Mesothelial cell of epicardium (in vitro differentiated cells): ENCODE measurements at regions not wholly inside any gene's neighbourhood (a gene's known extent, or its start where the extent isn't known, plus 50 kb on each side); places are given as distances from the start of the nearest gene placed in this dataset.
A peak's percentile ranks its signal among the peaks of the same experiment; 100 is the strongest.

ENCODE experiments used
- DNase-seq, 2 experiments: peaks; one replicate each; pipeline ENCODE4 v3.0.0; 2021; ENCODE audit warnings: low spot score in 2 of 2; ENCODE audit not compliant: unreplicated experiment in 2 of 2
- H3K27ac Mint-ChIP-seq: 2 replicates; pipeline ENCODE4 v1.8.0; 2021; ENCODE audit warnings: mixed read lengths
- H3K27me3 Mint-ChIP-seq: 2 replicates; pipeline ENCODE4 v1.8.0; 2021; ENCODE audit warnings: low read depth, mixed read lengths
- H3K36me3 Mint-ChIP-seq: 2 replicates; pipeline ENCODE4 v1.8.0; 2021; ENCODE audit warnings: mixed read lengths
- H3K4me1 Mint-ChIP-seq: 2 replicates; pipeline ENCODE4 v1.8.0; 2021; ENCODE audit warnings: mixed read lengths
- H3K4me3 Mint-ChIP-seq: 2 replicates; pipeline ENCODE4 v1.8.0; 2021; ENCODE audit warnings: mild to moderate bottlenecking, moderate library complexity, mixed read lengths
- H3K9me3 Mint-ChIP-seq: 2 replicates; pipeline ENCODE4 v1.8.0; 2021; ENCODE audit warnings: mixed read lengths
- TF ChIP-seq, protein P1 (sequence below): fragments of 200-600 bp; sonication (generic); IDR thresholded peaks from one replicate; pipeline ENCODE4 v1.5.0; 2021; ENCODE audit warnings: antibody characterized with exemption; ENCODE audit not compliant: unreplicated experiment

DNA sequence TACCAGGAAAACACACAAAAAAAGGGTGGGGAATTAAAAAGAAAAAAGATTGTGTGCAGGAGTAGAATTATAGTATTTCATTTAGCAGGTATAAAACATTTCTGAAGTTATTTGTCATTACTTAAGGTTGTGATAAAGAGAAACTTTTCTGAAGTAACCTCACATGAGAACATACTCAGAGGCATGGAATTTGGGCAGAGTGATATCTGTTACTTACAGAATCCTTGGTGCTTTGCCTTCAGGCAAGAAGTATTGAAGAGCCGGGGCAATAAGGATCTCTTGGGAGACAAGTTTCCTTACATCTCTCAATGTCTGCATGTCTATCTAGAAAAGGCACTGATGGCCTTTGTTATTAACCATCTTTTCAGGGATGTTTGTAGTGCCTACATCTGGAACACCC is 179.7 kb upstream of the ROBO1 start:
- H3K9me3 Mint-ChIP-seq, result peaks cover 25% of the 10 kb centered on the region
- no peaks in the 10 kb centered on the region for H3K36me3 Mint-ChIP-seq
- H3K4me1 Mint-ChIP-seq, result no peaks in the 10 kb centered on the region
- H3K4me3 Mint-ChIP-seq, result no peak overlapping the region
- H3K27ac Mint-ChIP-seq, result no peak overlapping the region
- TF ChIP-seq, protein P1, sequence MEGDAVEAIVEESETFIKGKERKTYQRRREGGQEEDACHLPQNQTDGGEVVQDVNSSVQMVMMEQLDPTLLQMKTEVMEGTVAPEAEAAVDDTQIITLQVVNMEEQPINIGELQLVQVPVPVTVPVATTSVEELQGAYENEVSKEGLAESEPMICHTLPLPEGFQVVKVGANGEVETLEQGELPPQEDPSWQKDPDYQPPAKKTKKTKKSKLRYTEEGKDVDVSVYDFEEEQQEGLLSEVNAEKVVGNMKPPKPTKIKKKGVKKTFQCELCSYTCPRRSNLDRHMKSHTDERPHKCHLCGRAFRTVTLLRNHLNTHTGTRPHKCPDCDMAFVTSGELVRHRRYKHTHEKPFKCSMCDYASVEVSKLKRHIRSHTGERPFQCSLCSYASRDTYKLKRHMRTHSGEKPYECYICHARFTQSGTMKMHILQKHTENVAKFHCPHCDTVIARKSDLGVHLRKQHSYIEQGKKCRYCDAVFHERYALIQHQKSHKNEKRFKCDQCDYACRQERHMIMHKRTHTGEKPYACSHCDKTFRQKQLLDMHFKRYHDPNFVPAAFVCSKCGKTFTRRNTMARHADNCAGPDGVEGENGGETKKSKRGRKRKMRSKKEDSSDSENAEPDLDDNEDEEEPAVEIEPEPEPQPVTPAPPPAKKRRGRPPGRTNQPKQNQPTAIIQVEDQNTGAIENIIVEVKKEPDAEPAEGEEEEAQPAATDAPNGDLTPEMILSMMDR, result no peak
- H3K27me3 Mint-ChIP-seq, result peaks cover 19% of the 10 kb centered on the region
- DNase-seq, result no peak

- no peak overlapping the region for H3K4me3 Mint-ChIP-seq
- H3K36me3 Mint-ChIP-seq, result no peaks in the 10 kb centered on the region
- H3K27ac Mint-ChIP-seq, result peak overlapping the region; percentile 92
- TF ChIP-seq, protein P1, result no peak
- H3K4me1 Mint-ChIP-seq, result peaks cover 28% of the 10 kb centered on the region
- H3K27me3 Mint-ChIP-seq, result no peaks in the 10 kb centered on the region
- DNase-seq, result no peak
- H3K9me3 Mint-ChIP-seq, result no peaks in the 10 kb centered on the region
Observed at GRCh38 chr3:79937567-79937966, 169.8 kb upstream of the ROBO1 start.

DNA sequence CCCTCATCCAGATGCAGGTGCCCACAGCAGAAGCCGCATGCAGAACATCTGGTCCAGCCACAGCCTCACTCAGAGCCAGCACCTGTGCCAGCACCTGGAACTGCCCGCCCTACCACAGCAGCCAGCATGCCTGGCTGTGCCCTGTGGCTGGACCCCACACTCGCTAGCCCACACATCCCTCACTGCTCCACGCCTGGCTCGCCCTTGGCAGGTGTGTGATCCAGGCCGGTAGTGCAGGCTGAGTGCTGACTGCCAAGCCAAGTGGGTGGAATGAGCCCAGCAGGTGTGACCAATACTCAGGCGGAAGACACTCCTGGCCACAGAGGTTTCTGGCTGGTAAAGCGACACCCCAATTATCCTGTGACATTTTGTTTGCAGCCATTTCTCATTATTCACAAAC is 162.4 kb upstream of the ROBO1 start:
- no peaks in the 10 kb centered on the region for H3K9me3 Mint-ChIP-seq
- TF ChIP-seq, protein P1, result no peak
- H3K27me3 Mint-ChIP-seq, result peaks cover 6% of the 10 kb centered on the region
- no peak overlapping the region for H3K4me3 Mint-ChIP-seq
- no peak overlapping the region for H3K27ac Mint-ChIP-seq
- no peak for DNase-seq
- no peaks in the 10 kb centered on the region for H3K36me3 Mint-ChIP-seq
- no peaks in the 10 kb centered on the region for H3K4me1 Mint-ChIP-seq

DNA sequence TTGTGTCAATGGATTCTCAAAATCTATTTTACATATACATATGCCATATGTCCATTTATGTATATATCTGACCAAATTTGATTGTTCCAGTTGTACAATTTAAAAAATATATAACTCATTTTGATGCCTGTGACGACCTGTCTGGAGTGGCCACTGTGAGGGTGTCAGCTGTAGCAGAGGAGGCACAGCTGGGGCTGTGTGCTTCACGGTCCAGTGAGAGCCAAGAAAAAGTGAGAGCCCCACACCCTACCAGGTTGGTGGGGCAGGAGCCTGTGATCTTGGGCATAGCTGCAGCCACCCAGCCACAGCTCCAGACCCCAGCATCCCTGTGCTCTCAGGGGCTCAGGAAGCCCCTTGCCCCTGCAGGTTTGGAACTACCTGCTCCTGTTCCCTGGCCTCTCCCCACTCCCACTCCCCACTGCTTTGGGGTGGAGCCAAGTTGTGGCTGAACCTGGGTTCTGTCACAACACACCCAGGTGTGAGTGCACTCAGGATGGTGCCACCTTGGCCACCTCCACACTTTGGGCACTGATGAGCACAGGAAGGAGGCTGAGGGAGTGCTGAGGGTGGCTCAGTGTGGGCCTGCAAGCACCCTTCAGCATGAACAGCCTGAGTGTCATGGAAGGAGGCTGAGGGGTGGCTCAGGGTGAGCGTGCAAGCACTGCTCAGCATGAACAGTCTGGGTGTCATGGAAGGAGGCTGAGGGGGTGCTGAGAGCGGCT is 161.1 kb upstream of the ROBO1 start:
- TF ChIP-seq, protein P1, result no peak
- Mint-ChIP-seq H3K27ac (no peak overlapping the region), H3K9me3 (no peaks in the 10 kb centered on the region), H3K4me1 (no peaks in the 10 kb centered on the region), H3K27me3 (peaks cover 6% of the 10 kb centered on the region), H3K4me3 (no peak overlapping the region), H3K36me3 (no peaks in the 10 kb centered on the region)
- DNase-seq, result no peak

DNA sequence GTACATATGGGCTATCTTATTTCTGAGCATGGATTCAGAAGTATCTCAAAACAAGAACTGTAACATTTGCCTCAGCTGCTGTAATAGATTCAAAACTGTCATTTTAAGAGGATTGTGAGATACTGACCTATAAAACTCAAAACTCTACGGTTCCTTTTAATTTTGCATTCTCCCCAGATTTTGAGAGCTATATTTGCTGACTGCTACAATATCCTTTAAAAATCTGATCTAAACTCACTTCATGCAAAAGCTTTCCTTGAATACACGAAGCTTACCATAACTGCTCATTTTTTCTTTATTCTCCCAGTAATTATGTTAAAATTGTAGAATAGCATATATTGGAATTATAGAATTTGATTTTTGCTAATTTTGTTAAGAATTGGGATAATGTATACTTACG is 158.7 kb upstream of the ROBO1 start:
- Mint-ChIP-seq H3K27ac (no peak overlapping the region), H3K4me1 (peaks cover 4% of the 10 kb centered on the region), H3K36me3 (no peaks in the 10 kb centered on the region), H3K9me3 (no peaks in the 10 kb centered on the region), H3K27me3 (peaks cover 6% of the 10 kb centered on the region), H3K4me3 (no peak overlapping the region)
- TF ChIP-seq, protein P1, result no peak
- no peak for DNase-seq

DNA sequence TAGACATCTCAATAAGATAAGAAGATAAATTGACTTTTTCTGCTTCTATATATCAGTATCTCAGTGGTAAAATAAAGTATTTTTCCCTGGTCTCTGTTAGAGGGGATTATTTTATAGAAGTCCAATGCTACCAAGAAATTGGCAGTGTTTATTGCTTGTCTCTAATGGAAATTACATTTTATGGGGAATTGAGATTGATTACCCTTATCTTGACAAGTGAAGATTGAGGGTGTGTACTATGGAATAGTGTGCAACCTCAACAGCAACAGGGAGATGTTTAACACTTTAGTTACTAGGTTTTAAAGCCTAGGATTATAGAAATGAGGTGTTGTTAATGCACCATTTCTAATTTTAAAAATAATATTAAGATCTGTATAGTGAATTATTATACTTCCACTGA is 154.8 kb upstream of the ROBO1 start:
- Mint-ChIP-seq H3K4me1 (peaks cover 4% of the 10 kb centered on the region), H3K9me3 (no peaks in the 10 kb centered on the region), H3K27me3 (peaks cover 3% of the 10 kb centered on the region), H3K4me3 (no peak overlapping the region), H3K27ac (no peak overlapping the region), H3K36me3 (no peaks in the 10 kb centered on the region)
- no peak for DNase-seq
- TF ChIP-seq, protein P1, result no peak
